ENCODE measurements at regions not wholly inside any gene's neighbourhood (a gene's known extent, or its start where the extent isn't known, plus 50 kb on each side); places are given as distances from the start of the nearest gene placed in this dataset.

DNA sequence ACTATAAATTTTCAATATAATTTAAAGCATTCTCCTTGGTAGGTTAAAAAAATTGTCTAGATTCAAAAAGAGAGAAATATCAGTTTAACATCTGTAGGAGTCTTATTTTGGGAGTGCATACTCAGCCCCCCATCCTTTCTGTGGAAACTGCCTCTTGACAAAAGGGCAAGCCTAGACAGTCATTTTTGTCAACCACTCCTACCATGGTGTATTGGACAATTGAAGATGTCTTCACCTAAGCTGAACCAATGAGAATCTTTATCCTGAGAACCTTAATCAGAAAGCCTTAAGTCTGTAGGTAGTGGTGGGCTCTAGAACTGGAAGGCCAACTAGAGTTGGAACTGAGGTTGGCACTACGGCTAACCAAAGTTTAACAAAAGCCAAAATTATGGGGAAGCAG lies 65.7 kb upstream of the MED13 start:
- Histone ChIP-seq H3K4me3 (ENCODE audit: control extremely low read depth in 1 of 5, extremely low read depth in 1 of 5, insufficient read depth in 1 of 5, low read depth in 2 of 5, low read length in 4 of 5) (no peak overlapping the region), H2AFZ (ENCODE audit: insufficient read depth, low read depth, low read length, poor library complexity, severe bottlenecking) (no peak overlapping the region), H3K79me2 (ENCODE audit: control insufficient read depth, insufficient read depth, low read length) (no peaks in the 10 kb centered on the region), H3K4me1 (ENCODE audit: control insufficient read depth in 2 of 2, insufficient read depth in 2 of 2, low read length in 2 of 2) (no peaks in the 10 kb centered on the region), H4K20me1 (ENCODE audit: control insufficient read depth, insufficient read depth, low read length, poor library complexity, severe bottlenecking) (no peaks in the 10 kb centered on the region), H3K9me3 (ENCODE audit: control extremely low read depth in 1 of 3, control insufficient read depth in 2 of 3, insufficient read depth in 1 of 3, low read length in 2 of 3) (no peaks in the 10 kb centered on the region), H3K4me2 (replicated peaks; ENCODE audit: low read depth, low read length, poor library complexity, severe bottlenecking) (no peak overlapping the region), H3K27ac (ENCODE audit: low read length in 2 of 2) (no peak overlapping the region), H3K36me3 (replicated peaks in 1 of 2; ENCODE audit: control extremely low read depth in 1 of 2, control insufficient read depth in 1 of 2, extremely low read depth in 1 of 2, insufficient read depth in 2 of 2, low read length in 1 of 2) (no peaks in the 10 kb centered on the region), H3K9ac (ENCODE audit: low read length) (no peak overlapping the region), H3K27me3 (replicated peaks in 1 of 4; ENCODE audit: control extremely low read depth in 1 of 4, control insufficient read depth in 3 of 4, insufficient read depth in 4 of 4, low read length in 3 of 4) (no peaks in the 10 kb centered on the region)
- Mint-ChIP-seq H3K27me3 (peaks cover 13% of the 10 kb centered on the region), H3K27ac (no peak overlapping the region), H3K9me3 (ENCODE audit: insufficient read depth) (no peaks in the 10 kb centered on the region), H3K4me3 (no peak overlapping the region), H3K4me1 (no peaks in the 10 kb centered on the region)
- ATAC-seq (ENCODE audit: low read depth) (no peak), DNase-seq (no peak)
- TF ChIP-seq, protein P1, sequence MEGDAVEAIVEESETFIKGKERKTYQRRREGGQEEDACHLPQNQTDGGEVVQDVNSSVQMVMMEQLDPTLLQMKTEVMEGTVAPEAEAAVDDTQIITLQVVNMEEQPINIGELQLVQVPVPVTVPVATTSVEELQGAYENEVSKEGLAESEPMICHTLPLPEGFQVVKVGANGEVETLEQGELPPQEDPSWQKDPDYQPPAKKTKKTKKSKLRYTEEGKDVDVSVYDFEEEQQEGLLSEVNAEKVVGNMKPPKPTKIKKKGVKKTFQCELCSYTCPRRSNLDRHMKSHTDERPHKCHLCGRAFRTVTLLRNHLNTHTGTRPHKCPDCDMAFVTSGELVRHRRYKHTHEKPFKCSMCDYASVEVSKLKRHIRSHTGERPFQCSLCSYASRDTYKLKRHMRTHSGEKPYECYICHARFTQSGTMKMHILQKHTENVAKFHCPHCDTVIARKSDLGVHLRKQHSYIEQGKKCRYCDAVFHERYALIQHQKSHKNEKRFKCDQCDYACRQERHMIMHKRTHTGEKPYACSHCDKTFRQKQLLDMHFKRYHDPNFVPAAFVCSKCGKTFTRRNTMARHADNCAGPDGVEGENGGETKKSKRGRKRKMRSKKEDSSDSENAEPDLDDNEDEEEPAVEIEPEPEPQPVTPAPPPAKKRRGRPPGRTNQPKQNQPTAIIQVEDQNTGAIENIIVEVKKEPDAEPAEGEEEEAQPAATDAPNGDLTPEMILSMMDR (IDR thresholded peaks at IDR 0.05): no peak
- TF ChIP-seq EZH2 (IDR thresholded peaks at IDR 0.05; ENCODE audit: borderline replicate concordance, insufficient read depth, low read depth, low read length, poor library complexity, severe bottlenecking): no peak
- CTCF ChIA-PET: no interaction called here
- intact Hi-C loops (cut with micrococcal nuclease): no loop called here
- WGBS (ENCODE audit: insufficient coverage): no CpG with 5 or more reads among the region's 1 CpG
- POLR2A ChIA-PET: no interaction called here

DNA sequence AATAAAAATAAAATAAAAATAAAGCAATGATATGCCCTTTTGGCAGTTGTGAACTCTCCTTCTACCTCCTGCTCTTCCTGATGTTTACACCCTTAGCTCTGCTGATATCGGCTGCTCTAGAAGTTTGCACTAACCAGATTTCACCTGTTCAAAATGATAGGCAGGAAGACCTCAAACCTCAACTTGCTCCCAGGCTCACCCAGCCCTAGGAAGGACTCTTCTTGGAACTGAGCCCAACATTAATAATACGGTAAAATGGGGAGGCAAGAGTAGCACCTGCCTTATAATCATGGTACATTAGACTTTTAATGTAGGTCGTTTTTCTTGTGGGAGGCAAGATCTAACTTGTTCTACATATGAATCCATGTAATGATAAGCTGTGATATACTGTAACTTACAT lies 61.2 kb upstream of the MED13 start:
- Mint-ChIP-seq H3K27ac (no peak overlapping the region), H3K9me3 (ENCODE audit: insufficient read depth) (no peaks in the 10 kb centered on the region), H3K4me1 (no peaks in the 10 kb centered on the region), H3K4me3 (no peak overlapping the region), H3K27me3 (peaks cover 25% of the 10 kb centered on the region)
- ChIA-PET CTCF (no interaction called here), POLR2A (no interaction called here)
- no peak for DNase-seq
- no peak for ATAC-seq (ENCODE audit: low read depth)
- 67% methylated on average over 1 of the region's 3 CpGs for WGBS (ENCODE audit: insufficient coverage)
- no peak overlapping the region for H3K9ac ChIP-seq (ENCODE audit: low read length)
- no peak overlapping the region for H3K4me3 ChIP-seq (ENCODE audit: control extremely low read depth in 1 of 5, extremely low read depth in 1 of 5, insufficient read depth in 1 of 5, low read depth in 2 of 5, low read length in 4 of 5)
- H3K27ac ChIP-seq (ENCODE audit: low read length in 2 of 2): no peak overlapping the region
- H3K4me2 ChIP-seq (replicated peaks; ENCODE audit: low read depth, low read length, poor library complexity, severe bottlenecking): no peak overlapping the region
- H3K4me1 ChIP-seq (ENCODE audit: control insufficient read depth in 2 of 2, insufficient read depth in 2 of 2, low read length in 2 of 2): no peaks in the 10 kb centered on the region
- H3K36me3 ChIP-seq (replicated peaks in 1 of 2; ENCODE audit: control extremely low read depth in 1 of 2, control insufficient read depth in 1 of 2, extremely low read depth in 1 of 2, insufficient read depth in 2 of 2, low read length in 1 of 2): no peaks in the 10 kb centered on the region
- no peak overlapping the region for H2AFZ ChIP-seq (ENCODE audit: insufficient read depth, low read depth, low read length, poor library complexity, severe bottlenecking)
- H3K9me3 ChIP-seq (ENCODE audit: control extremely low read depth in 1 of 3, control insufficient read depth in 2 of 3, insufficient read depth in 1 of 3, low read length in 2 of 3): peaks cover 0 to 3% (median 0%) of the 10 kb centered on the region in 3 donors
- peaks cover 0 to 3% (median 0%) of the 10 kb centered on the region in 4 experiments for H3K27me3 ChIP-seq (replicated peaks in 1 of 4; ENCODE audit: control extremely low read depth in 1 of 4, control insufficient read depth in 3 of 4, insufficient read depth in 4 of 4, low read length in 3 of 4)
- no peaks in the 10 kb centered on the region for H4K20me1 ChIP-seq (ENCODE audit: control insufficient read depth, insufficient read depth, low read length, poor library complexity, severe bottlenecking)
- TF ChIP-seq EZH2 (IDR thresholded peaks at IDR 0.05; ENCODE audit: borderline replicate concordance, insufficient read depth, low read depth, low read length, poor library complexity, severe bottlenecking): no peak
- TF ChIP-seq, protein P1 (IDR thresholded peaks at IDR 0.05): no peak
- no peaks in the 10 kb centered on the region for H3K79me2 ChIP-seq (ENCODE audit: control insufficient read depth, insufficient read depth, low read length)
- intact Hi-C loops (cut with micrococcal nuclease): no loop called here

Measured in B cell (primary cell).